ENCODE measurements at regions not wholly inside any gene's neighbourhood (a gene's known extent, or its start where the extent isn't known, plus 50 kb on each side); places are given as distances from the start of the nearest gene placed in this dataset.
A peak's percentile ranks its signal among the peaks of the same experiment; 100 is the strongest.

- Histone ChIP-seq H4K20me1 (replicated peaks; ENCODE audit: insufficient read depth) (no peaks in the 10 kb centered on the region), H3K4me3 (no peak overlapping the region), H3F3A (replicated peaks; ENCODE audit: low read depth) (no peaks in the 10 kb centered on the region), H3K27ac (ENCODE audit: low read depth) (no peak overlapping the region), H3K79me2 (replicated peaks; ENCODE audit: insufficient read depth) (no peaks in the 10 kb centered on the region), H3K9me2 (ENCODE audit: insufficient read depth) (no peaks in the 10 kb centered on the region), H3K4me2 (no peak overlapping the region), H2AFZ (peak overlapping the region; percentile 66), H3K4me1 (ENCODE audit: insufficient read depth) (peaks cover 5% of the 10 kb centered on the region; the same call in 1 of the 2 replicates), H3K36me3 (ENCODE audit: insufficient read depth) (no peaks in the 10 kb centered on the region), H3K27me3 (ENCODE audit: insufficient read depth) (no peaks in the 10 kb centered on the region)
- TF ChIP-seq ZNF331 (CRISPR knock-in tag; IDR thresholded peaks at IDR 0.05; ENCODE audit: low read depth) (no peak), EZH2 (IDR thresholded peaks at IDR 0.05; ENCODE audit: low read depth, unreplicated experiment) (no peak), EZH2phosphoT487 (IDR thresholded peaks at IDR 0.05; ENCODE audit: unreplicated experiment) (no peak), CREB1 (CRISPR knock-in tag; IDR thresholded peaks at IDR 0.05; ENCODE audit: low read depth) (no peak), JUNB (IDR thresholded peaks at IDR 0.05; ENCODE audit: unreplicated experiment) (no peak), NANOG (IDR thresholded peaks at IDR 0.05; ENCODE audit: borderline replicate concordance) (no peak)
- H3K4me3 Mint-ChIP-seq, result no peak overlapping the region
- no peaks in the 10 kb centered on the region for H3K36me3 Mint-ChIP-seq (ENCODE audit: low read depth)
- H3K27ac Mint-ChIP-seq, result no peak overlapping the region
- ATAC-seq (peak; percentile 82), DNase-seq (ENCODE audit: low spot score) (peak; percentile 21)
- peaks cover 10% of the 10 kb centered on the region for H3K4me1 Mint-ChIP-seq
- H3K27me3 Mint-ChIP-seq (ENCODE audit: insufficient read depth, low read depth, poor library complexity), result no peaks in the 10 kb centered on the region
- no peaks in the 10 kb centered on the region for H3K9me3 Mint-ChIP-seq
Observed at GRCh38 chr11:45473341-45473895, 187.3 kb upstream of the SYT13 start.

GRCh38 chr11:45472716-45473317 lies 186.7 kb upstream of the SYT13 start:
- H3K27ac ChIP-seq (ENCODE audit: low read depth), result no peak overlapping the region
- no peak overlapping the region; the same call in 1 of the 2 replicates for H2AFZ ChIP-seq
- no peaks in the 10 kb centered on the region for H3F3A ChIP-seq (replicated peaks; ENCODE audit: low read depth)
- ATAC-seq (no peak; the same call in 2 of the 3 replicates), DNase-seq (ENCODE audit: low spot score) (no peak)
- H3K4me2 ChIP-seq, result no peak overlapping the region
- H3K27ac Mint-ChIP-seq, result no peak overlapping the region
- H3K79me2 ChIP-seq (replicated peaks; ENCODE audit: insufficient read depth), result no peaks in the 10 kb centered on the region
- TF ChIP-seq EZH2phosphoT487 (IDR thresholded peaks at IDR 0.05; ENCODE audit: unreplicated experiment), result no peak
- no peaks in the 10 kb centered on the region for H3K27me3 Mint-ChIP-seq (ENCODE audit: insufficient read depth, low read depth, poor library complexity)
- no peak overlapping the region for H3K4me3 ChIP-seq
- peaks cover 5% of the 10 kb centered on the region; the same call in 1 of the 2 replicates for H3K4me1 ChIP-seq (ENCODE audit: insufficient read depth)
- H3K4me3 Mint-ChIP-seq, result no peak overlapping the region
- no peaks in the 10 kb centered on the region for H4K20me1 ChIP-seq (replicated peaks; ENCODE audit: insufficient read depth)
- peaks cover 14% of the 10 kb centered on the region for H3K4me1 Mint-ChIP-seq
- H3K36me3 ChIP-seq (ENCODE audit: insufficient read depth), result no peaks in the 10 kb centered on the region
- H3K36me3 Mint-ChIP-seq (ENCODE audit: low read depth), result no peaks in the 10 kb centered on the region
- no peaks in the 10 kb centered on the region for H3K27me3 ChIP-seq (ENCODE audit: insufficient read depth)
- no peaks in the 10 kb centered on the region for H3K9me2 ChIP-seq (ENCODE audit: insufficient read depth)
- H3K9me3 Mint-ChIP-seq, result no peaks in the 10 kb centered on the region

- Histone ChIP-seq H3K27ac (ENCODE audit: low read depth) (no peak overlapping the region), H3K4me3 (no peak overlapping the region), H3K79me2 (replicated peaks; ENCODE audit: insufficient read depth) (no peaks in the 10 kb centered on the region), H3K9me2 (ENCODE audit: insufficient read depth) (no peaks in the 10 kb centered on the region), H3K4me2 (no peak overlapping the region), H3K4me1 (ENCODE audit: insufficient read depth) (peaks cover 5% of the 10 kb centered on the region; the same call in 1 of the 2 replicates), H3K36me3 (ENCODE audit: insufficient read depth) (no peaks in the 10 kb centered on the region), H3K27me3 (ENCODE audit: insufficient read depth) (no peaks in the 10 kb centered on the region), H3F3A (replicated peaks; ENCODE audit: low read depth) (no peaks in the 10 kb centered on the region), H2AFZ (no peak overlapping the region), H4K20me1 (replicated peaks; ENCODE audit: insufficient read depth) (no peaks in the 10 kb centered on the region)
- ATAC-seq, result no peak
- no peak for DNase-seq (ENCODE audit: low spot score)
- Mint-ChIP-seq H3K27ac (no peak overlapping the region), H3K4me3 (no peak overlapping the region), H3K36me3 (ENCODE audit: low read depth) (no peaks in the 10 kb centered on the region), H3K27me3 (ENCODE audit: insufficient read depth, low read depth, poor library complexity) (no peaks in the 10 kb centered on the region), H3K4me1 (peaks cover 14% of the 10 kb centered on the region), H3K9me3 (no peaks in the 10 kb centered on the region)
- TF ChIP-seq STAT1 (IDR thresholded peaks at IDR 0.05; ENCODE audit: unreplicated experiment), result no peak
- no peak for TF ChIP-seq POLR2AphosphoS5 (IDR thresholded peaks at IDR 0.05; ENCODE audit: low read depth)
- no peak for TF ChIP-seq ZNF462 (CRISPR knock-in tag; IDR thresholded peaks at IDR 0.05)
- TF ChIP-seq EZH2 (IDR thresholded peaks at IDR 0.05; ENCODE audit: low read depth, unreplicated experiment), result no peak
- no peak for TF ChIP-seq NANOG (IDR thresholded peaks at IDR 0.05; ENCODE audit: borderline replicate concordance)
Observed at GRCh38 chr11:45471266-45471665, 185.1 kb upstream of the SYT13 start.

All from GM23338 (cell line).